SK-N-SH (cell line): ENCODE measurements at regions not wholly inside any gene's neighbourhood (a gene's known extent, or its start where the extent isn't known, plus 50 kb on each side); places are given as distances from the start of the nearest gene placed in this dataset.

ENCODE experiments used
- CTCF ChIA-PET: fragments of 300-600, 350-600 bp; formaldehyde crosslinking; extraction: SDS; loops from one replicate; lab custom pipeline; 2021; lab: Yijun Ruan, JAX
- POLR2A ChIA-PET: fragments of 350-600 bp; sonication (Branson Sonifier 250); formaldehyde crosslinking; extraction: SDS; loops from one replicate; lab custom pipeline; 2020; ENCODE audit warnings: antibody characterized with exemption, inconsistent platforms; lab: Yijun Ruan, JAX
- DNase-seq: peaks from one replicate; pipeline ENCODE4 v3.0.0; 2012
- H2AFZ ChIP-seq: fragments of 200-600 bp; sonication (generic); 2 replicates; pipeline ENCODE4 v1.8.1; 2016; ENCODE audit warnings: antibody characterized with exemption, mild to moderate bottlenecking, low read depth
- H3F3A ChIP-seq: fragments of 200-600 bp; sonication (generic); replicated peaks from 2 replicates; pipeline ENCODE3; 2016; ENCODE audit warnings: antibody characterized with exemption, mild to moderate bottlenecking; ENCODE audit not compliant: insufficient read depth
- H3K27ac ChIP-seq, 2 experiments: fragments of 200-500 bp in 1 of 2; fragments of 200-600 bp in 1 of 2; sonication (Bioruptor generic) in 1 of 2; sonication (generic), shearing (Covaris generic) in 1 of 2; 2 replicates each; pipeline versions ENCODE4 v1.5.1 to v1.6.1; 2014 to 2016; ENCODE audit warnings: low read depth in 2 of 2, inconsistent platforms in 1 of 2, low read length in 1 of 2, mild to moderate bottlenecking in 1 of 2, mixed read lengths in 1 of 2
- H3K27me3 ChIP-seq: fragments of 200-600 bp; sonication (generic), shearing (Covaris generic); 2 replicates; pipeline ENCODE4 v1.6.1; 2016; ENCODE audit warnings: mixed run types; ENCODE audit not compliant: insufficient read depth
- H3K36me3 ChIP-seq, 2 experiments: fragments of 200-500 bp in 1 of 2; fragments of 200-600 bp in 1 of 2; sonication (Bioruptor generic) in 1 of 2; sonication (generic) in 1 of 2; replicated peaks in 1 of 2; 2 replicates each; pipeline versions ENCODE3 to v1.5.1; 2014 to 2016; ENCODE audit warnings: low read length in 1 of 2, mild to moderate bottlenecking in 1 of 2; ENCODE audit not compliant: insufficient read depth in 2 of 2, control insufficient read depth in 1 of 2
- H3K4me1 ChIP-seq, 2 experiments: fragments of 200-500 bp in 1 of 2; fragments of 200-600 bp in 1 of 2; sonication (Bioruptor generic) in 1 of 2; sonication (generic), shearing (Covaris generic) in 1 of 2; 2 replicates each; pipeline versions ENCODE4 v1.5.1 to v1.6.1; 2014 to 2016; ENCODE audit warnings: low read depth in 1 of 2, low read length in 1 of 2, mixed run types in 1 of 2; ENCODE audit not compliant: insufficient read depth in 2 of 2, control insufficient read depth in 1 of 2
- H3K4me2 ChIP-seq: fragments of 200-600 bp; sonication (generic), shearing (Covaris generic); 2 replicates; pipeline ENCODE4 v1.6.1; 2017; ENCODE audit warnings: mixed run types
- H3K4me3 ChIP-seq, 2 experiments: fragments of 200-500 bp in 1 of 2; fragments of 200-600 bp in 1 of 2; sonication (Bioruptor generic) in 1 of 2; sonication (generic), shearing (Covaris generic) in 1 of 2; 2 replicates each; pipeline versions ENCODE4 v1.5.1 to v1.8.1; 2014 to 2016; ENCODE audit warnings: low read depth in 2 of 2, inconsistent platforms in 1 of 2, low read length in 1 of 2, mild to moderate bottlenecking in 1 of 2, mixed read lengths in 1 of 2, moderate library complexity in 1 of 2
- H3K79me2 ChIP-seq: fragments of 200-600 bp; sonication (generic); 2 replicates; pipeline ENCODE4 v1.8.1; 2017; ENCODE audit warnings: mild to moderate bottlenecking; ENCODE audit not compliant: insufficient read depth
- H3K9ac ChIP-seq: fragments of 200-600 bp; sonication (generic); 2 replicates; pipeline ENCODE4 v1.6.1; 2017; ENCODE audit warnings: mixed run types
- H3K9me2 ChIP-seq: fragments of 200-600 bp; sonication (generic); 2 replicates; pipeline ENCODE4 v1.6.1; 2017; ENCODE audit warnings: mixed run types
- H3K9me3 ChIP-seq: fragments of 200-600 bp; sonication (generic); 2 replicates; pipeline ENCODE4 v1.6.1; 2017; ENCODE audit warnings: mixed run types, mild to moderate bottlenecking, moderate library complexity
- H4K20me1 ChIP-seq: fragments of 200-600 bp; sonication (generic); 2 replicates; pipeline ENCODE4 v1.6.1; 2017; ENCODE audit warnings: mild to moderate bottlenecking, mixed run types; ENCODE audit not compliant: insufficient read depth
- ELF1 ChIP-seq: IDR thresholded peaks from 2 replicates; pipeline ENCODE4 v1.4.0; 2012
- FOXM1 ChIP-seq: IDR thresholded peaks from 2 replicates; pipeline ENCODE4 v1.4.0; 2012; ENCODE audit warnings: low read depth, mild to moderate bottlenecking
- IRF3 ChIP-seq: fragments of 150-350 bp; IDR thresholded peaks from 2 replicates; pipeline ENCODE4 v1.6.1; 2016; ENCODE audit warnings: mild to moderate bottlenecking, low read depth, low read length
- MXI1 ChIP-seq: IDR thresholded peaks from 2 replicates; pipeline ENCODE4 v1.6.1; 2012; ENCODE audit warnings: mild to moderate bottlenecking, low read depth, low read length, improper control_type of control experiment
- PBX3 ChIP-seq: IDR thresholded peaks from 2 replicates; pipeline ENCODE4; 2012
- RAD21 ChIP-seq: IDR thresholded peaks from 2 replicates; pipeline ENCODE4 v1.6.1; 2012; ENCODE audit warnings: mild to moderate bottlenecking, low read length
- RXRA ChIP-seq: IDR thresholded peaks from 2 replicates; pipeline ENCODE4 v1.4.0; 2012; ENCODE audit warnings: low read depth, mild to moderate bottlenecking, borderline replicate concordance
- SMC3 ChIP-seq: IDR thresholded peaks from 2 replicates; pipeline ENCODE4 v1.6.1; 2012; ENCODE audit warnings: low read depth, low read length, improper control_type of control experiment
- TCF12 ChIP-seq: IDR thresholded peaks from 2 replicates; pipeline ENCODE4 v1.4.0; 2012
- ZBTB33 ChIP-seq: IDR thresholded peaks from 2 replicates; pipeline ENCODE4 v1.4.0; 2012; ENCODE audit warnings: low read depth, borderline replicate concordance
- WGBS: methylation state at CpG from one replicate; pipeline ENCODE4 v1.1.6; 2017; ENCODE audit warnings: low lambda C conversion rate; 5-methylcytosine and 5-hydroxymethylcytosine counted together

- TF ChIP-seq SMC3 (no peak), RAD21 (no peak), IRF3 (no peak), FOXM1 (no peak), RXRA (no peak), TCF12 (no peak), MXI1 (no peak)
These were observed 196.3 kb downstream of the TSHZ3 start (continued) for GRCh38 chr19:31152906-31153305.

GRCh38 chr19:31149441-31149941, 199.7 kb downstream of the TSHZ3 start:
- no peak overlapping the region for H3K4me2 ChIP-seq
- no peak for DNase-seq
- no peak overlapping the region for H3K27ac ChIP-seq

GRCh38 chr19:31148671-31149070, 200.6 kb downstream of the TSHZ3 start:
- 39% methylated on average over 4 of the region's 4 CpGs for WGBS
- H3K4me2 ChIP-seq = no peak overlapping the region
- DNase-seq = no peak
- H3K79me2 ChIP-seq = no peaks in the 10 kb centered on the region
- no peaks in the 10 kb centered on the region; a peak in 1 of 4 replicates for H3K4me1 ChIP-seq
- no peaks in the 10 kb centered on the region for H3K9me3 ChIP-seq
- TF ChIP-seq ZBTB33 (no peak), ELF1 (no peak)
- no peak overlapping the region for H3K9ac ChIP-seq
- no peak overlapping the region for H3K4me3 ChIP-seq
- POLR2A ChIA-PET = no interaction called here
- no peaks in the 10 kb centered on the region for H3K9me2 ChIP-seq
- no peaks in the 10 kb centered on the region for H3F3A ChIP-seq
- no peaks in the 10 kb centered on the region for H3K36me3 ChIP-seq
- no peak overlapping the region for H3K27ac ChIP-seq
- H4K20me1 ChIP-seq = no peaks in the 10 kb centered on the region
- H3K27me3 ChIP-seq = no peaks in the 10 kb centered on the region
- CTCF ChIA-PET = interaction anchor here (0.6 kb wide), 2 partner anchors 16 to 64 kb away, joined by 3 read pairs; no protein-coding TSS in a partner anchor
- H2AFZ ChIP-seq = no peak overlapping the region

More at GRCh38 chr19:31149441-31149941, 199.7 kb downstream of the TSHZ3 start:
- Histone ChIP-seq H2AFZ (no peak overlapping the region), H3K4me1 (no peaks in the 10 kb centered on the region; a peak in 1 of 4 replicates), H3F3A (no peaks in the 10 kb centered on the region), H3K9me2 (no peaks in the 10 kb centered on the region), H3K36me3 (no peaks in the 10 kb centered on the region), H3K4me3 (no peak overlapping the region), H4K20me1 (no peaks in the 10 kb centered on the region), H3K9me3 (no peaks in the 10 kb centered on the region), H3K27me3 (no peaks in the 10 kb centered on the region), H3K9ac (no peak overlapping the region), H3K79me2 (no peaks in the 10 kb centered on the region)
- 81% methylated on average over 16 of the region's 23 CpGs for whole genome bisulfite sequencing
- POLR2A ChIA-PET = no interaction called here
- CTCF ChIA-PET = no interaction called here
- no peak for TF ChIP-seq PBX3
- TF ChIP-seq MXI1 = no peak
